ENCODE measurements at regions not wholly inside any gene's neighbourhood (a gene's known extent, or its start where the extent isn't known, plus 50 kb on each side); places are given as distances from the start of the nearest gene placed in this dataset.
A peak's percentile ranks its signal among the peaks of the same experiment; 100 is the strongest.

- Histone ChIP-seq H3K4me1 (no peaks in the 10 kb centered on the region), H3K27ac (no peak overlapping the region), H3K4me3 (no peak overlapping the region), H3K36me3 (no peaks in the 10 kb centered on the region), H3K27me3 (no peaks in the 10 kb centered on the region), H3K9me3 (no peaks in the 10 kb centered on the region)
- intact Hi-C loops (cut with DNase I): no loop called here
- 71 to 78% (median 74%) methylated on average over 3 of the region's 3 CpGs for WGBS, 4 donors
- ATAC-seq: no peak
- no peak for DNase-seq
- TF ChIP-seq CTCF (IDR thresholded peaks at IDR 0.05): no peak
- TF ChIP-seq POLR2A (IDR thresholded peaks at IDR 0.05): no peak
Measured at GRCh38 chr4:104263100-104263499, 231.6 kb downstream of the CXXC4 start.

DNA sequence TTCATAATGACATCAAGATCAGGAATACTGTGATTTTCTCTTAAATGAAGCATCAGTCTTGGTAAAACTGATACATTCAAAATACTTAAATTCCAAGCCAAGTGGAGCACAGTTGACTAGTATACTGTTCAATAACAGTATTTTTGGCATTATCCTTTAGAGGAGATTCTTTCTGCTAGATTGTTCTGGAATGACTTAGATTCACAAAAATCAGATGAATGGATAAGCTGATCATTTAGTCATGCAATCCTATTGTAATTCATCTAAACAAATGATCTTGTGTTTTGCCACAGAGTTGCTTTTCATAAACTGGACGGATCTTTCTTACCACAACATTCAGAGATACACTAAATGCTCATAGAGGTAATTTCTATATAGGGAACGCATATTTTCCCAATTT lies 232.0 kb downstream of the CXXC4 start:
- H3K36me3 ChIP-seq: no peaks in the 10 kb centered on the region
- no peaks in the 10 kb centered on the region for H3K27me3 ChIP-seq
- ATAC-seq (no peak), DNase-seq (no peak)
- no peak overlapping the region for H3K27ac ChIP-seq
- no peak overlapping the region for H3K4me3 ChIP-seq
- no peaks in the 10 kb centered on the region for H3K4me1 ChIP-seq
- WGBS, 4 donors: 71 to 75% (median 73%) methylated on average over 2 of the region's 2 CpGs
- no peaks in the 10 kb centered on the region for H3K9me3 ChIP-seq
- TF ChIP-seq CTCF (IDR thresholded peaks at IDR 0.05): no peak
- no peak for TF ChIP-seq POLR2A (IDR thresholded peaks at IDR 0.05)
- intact Hi-C loops (cut with DNase I): no loop called here

- peak in 1 of 5 donors; percentile 20 for DNase-seq
- intact Hi-C loops (cut with DNase I): no loop called here
- WGBS, 4 donors: 84 to 100% (median 95%) methylated on average over 1 of the region's 1 CpG
- TF ChIP-seq POLR2A (IDR thresholded peaks at IDR 0.05): no peak
- no peak for TF ChIP-seq CTCF (IDR thresholded peaks at IDR 0.05)
- Histone ChIP-seq H3K27ac (no peak overlapping the region), H3K4me1 (no peaks in the 10 kb centered on the region), H3K27me3 (no peaks in the 10 kb centered on the region), H3K36me3 (no peaks in the 10 kb centered on the region), H3K4me3 (no peak overlapping the region), H3K9me3 (peaks cover 0 to 26% (median 4%) of the 10 kb centered on the region in 12 donors)
- peak in 1 of 4 donors; percentile 42 for ATAC-seq
Measured at GRCh38 chr4:104248726-104249125, 246.0 kb downstream of the CXXC4 start.

DNA sequence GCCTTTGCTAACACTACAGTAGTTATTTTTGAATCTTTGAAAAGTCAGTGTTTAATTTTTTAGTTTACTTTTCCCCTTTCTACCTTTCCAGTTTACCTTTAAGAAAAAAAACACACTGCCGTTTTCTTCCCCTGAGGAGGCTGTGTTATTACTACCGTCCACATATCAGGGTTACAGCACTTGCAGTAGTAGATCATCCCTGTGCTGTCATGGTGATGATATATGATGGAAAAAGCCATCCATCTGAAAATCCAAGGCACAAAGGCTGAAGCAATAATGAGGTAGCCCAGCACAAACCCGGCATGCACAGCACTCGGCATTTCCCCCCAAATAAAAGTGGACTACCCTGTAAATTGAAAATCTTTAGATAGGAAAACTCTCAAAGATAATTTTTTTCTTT lies 258.7 kb downstream of the CXXC4 start:
- Histone ChIP-seq H3K36me3 (no peaks in the 10 kb centered on the region), H3K4me1 (no peaks in the 10 kb centered on the region), H3K9me3 (no peaks in the 10 kb centered on the region), H3K27me3 (no peaks in the 10 kb centered on the region), H3K4me3 (no peak overlapping the region), H3K27ac (no peak overlapping the region)
- WGBS, 4 donors: 34 to 56% (median 50%) methylated on average over 4 of the region's 4 CpGs
- ATAC-seq (no peak), DNase-seq (no peak)
- intact Hi-C loops (cut with DNase I): no loop called here
- TF ChIP-seq CTCF (IDR thresholded peaks at IDR 0.05) (no peak), POLR2A (IDR thresholded peaks at IDR 0.05) (no peak)
